ENCODE measurements at regions not wholly inside any gene's neighbourhood (a gene's known extent, or its start where the extent isn't known, plus 50 kb on each side); places are given as distances from the start of the nearest gene placed in this dataset.

DNA sequence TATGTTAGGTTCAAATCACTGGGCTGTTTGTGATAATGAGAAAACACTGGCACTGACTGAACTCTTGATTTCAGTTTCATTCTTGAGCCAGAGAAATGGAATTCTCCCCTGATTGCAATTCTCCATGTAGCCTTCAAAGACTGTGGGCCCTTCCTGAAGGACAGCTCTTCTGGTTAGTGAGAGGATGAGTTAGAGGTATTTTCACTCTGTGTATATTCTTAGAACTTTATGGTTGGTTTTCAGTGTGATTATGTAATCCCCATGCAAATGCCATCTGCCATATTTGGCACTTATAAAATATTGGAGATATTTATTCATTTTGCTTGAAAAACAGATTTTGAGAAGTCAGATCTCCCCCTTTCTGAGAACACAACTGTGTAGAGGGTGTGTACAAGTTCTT is 323.7 kb downstream of the SLC4A3 start:
- no peak overlapping the region for H3K4me3 ChIP-seq (ENCODE audit: low read length)
- no peaks in the 10 kb centered on the region for H3K9me2 ChIP-seq (ENCODE audit: insufficient read depth, low read length)
- no peaks in the 10 kb centered on the region for H3K36me3 ChIP-seq (ENCODE audit: insufficient read depth, low read length)
- H3K4me2 ChIP-seq (ENCODE audit: low read length): no peak overlapping the region
- H4K20me1 ChIP-seq (ENCODE audit: insufficient read depth): no peaks in the 10 kb centered on the region
- no peak overlapping the region for H2AFZ ChIP-seq (ENCODE audit: low read depth, low read length)
- TF ChIP-seq TAF1 (IDR thresholded peaks at IDR 0.05; ENCODE audit: low read depth): no peak
- no peak for TF ChIP-seq RAD21 (conservative IDR thresholded peaks at IDR 0.05)
- no peak for TF ChIP-seq SMC3 (conservative IDR thresholded peaks at IDR 0.05; ENCODE audit: poor library complexity)
- TF ChIP-seq, protein P1, sequence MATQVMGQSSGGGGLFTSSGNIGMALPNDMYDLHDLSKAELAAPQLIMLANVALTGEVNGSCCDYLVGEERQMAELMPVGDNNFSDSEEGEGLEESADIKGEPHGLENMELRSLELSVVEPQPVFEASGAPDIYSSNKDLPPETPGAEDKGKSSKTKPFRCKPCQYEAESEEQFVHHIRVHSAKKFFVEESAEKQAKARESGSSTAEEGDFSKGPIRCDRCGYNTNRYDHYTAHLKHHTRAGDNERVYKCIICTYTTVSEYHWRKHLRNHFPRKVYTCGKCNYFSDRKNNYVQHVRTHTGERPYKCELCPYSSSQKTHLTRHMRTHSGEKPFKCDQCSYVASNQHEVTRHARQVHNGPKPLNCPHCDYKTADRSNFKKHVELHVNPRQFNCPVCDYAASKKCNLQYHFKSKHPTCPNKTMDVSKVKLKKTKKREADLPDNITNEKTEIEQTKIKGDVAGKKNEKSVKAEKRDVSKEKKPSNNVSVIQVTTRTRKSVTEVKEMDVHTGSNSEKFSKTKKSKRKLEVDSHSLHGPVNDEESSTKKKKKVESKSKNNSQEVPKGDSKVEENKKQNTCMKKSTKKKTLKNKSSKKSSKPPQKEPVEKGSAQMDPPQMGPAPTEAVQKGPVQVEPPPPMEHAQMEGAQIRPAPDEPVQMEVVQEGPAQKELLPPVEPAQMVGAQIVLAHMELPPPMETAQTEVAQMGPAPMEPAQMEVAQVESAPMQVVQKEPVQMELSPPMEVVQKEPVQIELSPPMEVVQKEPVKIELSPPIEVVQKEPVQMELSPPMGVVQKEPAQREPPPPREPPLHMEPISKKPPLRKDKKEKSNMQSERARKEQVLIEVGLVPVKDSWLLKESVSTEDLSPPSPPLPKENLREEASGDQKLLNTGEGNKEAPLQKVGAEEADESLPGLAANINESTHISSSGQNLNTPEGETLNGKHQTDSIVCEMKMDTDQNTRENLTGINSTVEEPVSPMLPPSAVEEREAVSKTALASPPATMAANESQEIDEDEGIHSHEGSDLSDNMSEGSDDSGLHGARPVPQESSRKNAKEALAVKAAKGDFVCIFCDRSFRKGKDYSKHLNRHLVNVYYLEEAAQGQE (IDR thresholded peaks at IDR 0.05; ENCODE audit: borderline replicate concordance): no peak
- TF ChIP-seq, protein P2, sequence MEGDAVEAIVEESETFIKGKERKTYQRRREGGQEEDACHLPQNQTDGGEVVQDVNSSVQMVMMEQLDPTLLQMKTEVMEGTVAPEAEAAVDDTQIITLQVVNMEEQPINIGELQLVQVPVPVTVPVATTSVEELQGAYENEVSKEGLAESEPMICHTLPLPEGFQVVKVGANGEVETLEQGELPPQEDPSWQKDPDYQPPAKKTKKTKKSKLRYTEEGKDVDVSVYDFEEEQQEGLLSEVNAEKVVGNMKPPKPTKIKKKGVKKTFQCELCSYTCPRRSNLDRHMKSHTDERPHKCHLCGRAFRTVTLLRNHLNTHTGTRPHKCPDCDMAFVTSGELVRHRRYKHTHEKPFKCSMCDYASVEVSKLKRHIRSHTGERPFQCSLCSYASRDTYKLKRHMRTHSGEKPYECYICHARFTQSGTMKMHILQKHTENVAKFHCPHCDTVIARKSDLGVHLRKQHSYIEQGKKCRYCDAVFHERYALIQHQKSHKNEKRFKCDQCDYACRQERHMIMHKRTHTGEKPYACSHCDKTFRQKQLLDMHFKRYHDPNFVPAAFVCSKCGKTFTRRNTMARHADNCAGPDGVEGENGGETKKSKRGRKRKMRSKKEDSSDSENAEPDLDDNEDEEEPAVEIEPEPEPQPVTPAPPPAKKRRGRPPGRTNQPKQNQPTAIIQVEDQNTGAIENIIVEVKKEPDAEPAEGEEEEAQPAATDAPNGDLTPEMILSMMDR (IDR thresholded peaks at IDR 0.05; ENCODE audit: poor library complexity, severe bottlenecking): no peak
- no peak for TF ChIP-seq POLR2AphosphoS5 (IDR thresholded peaks at IDR 0.05)
- TF ChIP-seq EP300 (conservative IDR thresholded peaks at IDR 0.05; ENCODE audit: poor library complexity, severe bottlenecking): no peak
- no peak for TF ChIP-seq EZH2 (IDR thresholded peaks at IDR 0.05; ENCODE audit: borderline replicate concordance, insufficient read depth, low read length, poor library complexity, severe bottlenecking)
- no peaks in the 10 kb centered on the region for H3K27me3 ChIP-seq (ENCODE audit: insufficient read depth, low read depth, low read length)
- no peak overlapping the region for H3K9ac ChIP-seq (ENCODE audit: low read length)
- H3K9me3 ChIP-seq (ENCODE audit: low read length): no peaks in the 10 kb centered on the region
- no peaks in the 10 kb centered on the region for H3K79me2 ChIP-seq (replicated peaks; ENCODE audit: insufficient read depth, low read length)
- no peak overlapping the region for H3K27ac ChIP-seq (ENCODE audit: low read length)
- no peaks in the 10 kb centered on the region for H3F3A ChIP-seq (ENCODE audit: insufficient read depth, low read length, poor library complexity, severe bottlenecking)

DNA sequence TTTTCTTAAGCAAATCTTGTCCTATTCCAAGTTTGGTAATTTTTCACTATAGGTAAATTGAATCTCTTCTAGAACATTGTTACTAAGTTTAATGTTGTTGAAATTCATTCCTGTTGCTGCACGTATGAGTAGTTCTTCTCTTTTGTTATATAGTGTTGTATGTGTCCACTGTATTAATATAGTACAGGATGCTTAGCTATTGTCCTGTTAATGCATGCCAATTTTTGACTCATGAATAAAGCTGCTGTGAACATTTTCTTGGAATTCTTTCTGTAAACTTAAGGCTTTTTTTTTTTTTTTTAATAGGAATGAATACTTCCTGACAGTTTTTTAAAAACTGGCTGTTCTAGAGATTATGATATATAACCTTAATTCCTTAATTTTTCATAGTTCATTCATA is 326.9 kb downstream of the SLC4A3 start:
- Histone ChIP-seq H2AFZ (ENCODE audit: low read depth, low read length) (no peak overlapping the region), H3K79me2 (replicated peaks; ENCODE audit: insufficient read depth, low read length) (no peaks in the 10 kb centered on the region), H3K36me3 (ENCODE audit: insufficient read depth, low read length) (no peaks in the 10 kb centered on the region), H3K27me3 (ENCODE audit: insufficient read depth, low read depth, low read length) (no peaks in the 10 kb centered on the region), H3K9ac (ENCODE audit: low read length) (no peak overlapping the region), H3K4me3 (ENCODE audit: low read length) (no peak overlapping the region), H3K9me2 (ENCODE audit: insufficient read depth, low read length) (no peaks in the 10 kb centered on the region), H3K27ac (ENCODE audit: low read length) (no peak overlapping the region), H3K9me3 (ENCODE audit: low read length) (no peaks in the 10 kb centered on the region), H3F3A (ENCODE audit: insufficient read depth, low read length, poor library complexity, severe bottlenecking) (no peaks in the 10 kb centered on the region), H4K20me1 (ENCODE audit: insufficient read depth) (no peaks in the 10 kb centered on the region), H3K4me2 (ENCODE audit: low read length) (no peak overlapping the region)
- no peak for TF ChIP-seq EP300 (conservative IDR thresholded peaks at IDR 0.05; ENCODE audit: poor library complexity, severe bottlenecking)
- no peak for TF ChIP-seq TAF1 (IDR thresholded peaks at IDR 0.05; ENCODE audit: low read depth)
- TF ChIP-seq, protein P1 (IDR thresholded peaks at IDR 0.05; ENCODE audit: borderline replicate concordance): no peak
- TF ChIP-seq RAD21 (conservative IDR thresholded peaks at IDR 0.05): no peak
